ENCODE measurements at regions not wholly inside any gene's neighbourhood (a gene's known extent, or its start where the extent isn't known, plus 50 kb on each side); places are given as distances from the start of the nearest gene placed in this dataset.

GRCh38 chr2:20110876-20111275 is 59.4 kb upstream of the LAPTM4A start:
- TF ChIP-seq CTCF (IDR thresholded peaks at IDR 0.05) (no peak), EP300 (IDR thresholded peaks at IDR 0.05) (no peak), POLR2AphosphoS5 (IDR thresholded peaks at IDR 0.05) (no peak)

Measured in esophagus muscularis mucosa (tissue), 4 donors.